GM18870 (cell line): ENCODE measurements at regions not wholly inside any gene's neighbourhood (a gene's known extent, or its start where the extent isn't known, plus 50 kb on each side); places are given as distances from the start of the nearest gene placed in this dataset.

Experiments
- ATAC-seq: cut with Tn5 transposase; IDR thresholded peaks from one replicate; pipeline ENCODE4 v1.9.1; 2021; ENCODE audit warnings: moderate library complexity; ENCODE audit not compliant: unreplicated experiment

DNA sequence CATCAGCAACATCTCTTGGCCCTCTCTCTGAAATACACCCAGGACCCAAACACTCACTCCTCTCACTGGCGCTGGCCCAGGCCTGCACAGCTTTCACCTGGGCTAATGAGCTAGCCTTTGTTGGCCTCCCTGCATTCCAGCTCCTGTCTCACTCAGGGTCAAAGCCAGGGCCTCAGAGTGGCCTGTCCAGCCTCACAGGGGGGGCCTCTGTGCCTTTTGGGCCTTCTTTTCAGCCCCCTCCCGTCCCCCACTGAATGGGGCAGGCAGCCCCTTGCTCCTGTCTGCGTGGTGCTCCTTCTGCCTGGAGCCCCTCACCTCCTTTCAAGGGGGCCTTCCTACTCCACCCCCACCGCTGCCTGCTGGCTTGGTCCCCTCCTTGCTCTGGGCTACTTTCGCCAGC is 59.0 kb upstream of the PRR23E start:
- ATAC-seq = no peak

DNA sequence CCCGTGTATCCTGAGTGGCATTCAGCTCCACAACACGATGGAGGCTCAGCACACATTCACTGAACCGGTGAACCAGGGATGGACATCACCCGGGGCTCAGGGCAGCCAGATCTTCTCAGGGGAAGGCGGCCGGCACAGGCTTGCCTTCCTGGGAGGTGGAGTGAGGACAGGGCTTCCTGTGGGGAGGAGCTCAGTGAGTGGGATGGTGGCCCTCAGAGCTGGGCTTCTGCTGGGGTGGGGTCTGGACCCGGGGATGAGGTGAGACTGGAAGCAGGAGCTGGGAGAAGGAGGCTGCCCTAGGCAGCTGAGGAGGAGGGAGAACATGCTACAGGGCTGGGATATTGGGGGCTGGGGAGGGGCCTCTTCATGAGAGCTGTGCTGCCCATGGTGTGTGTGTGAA is 58.5 kb upstream of the PRR23E start:
- no peak for ATAC-seq

DNA sequence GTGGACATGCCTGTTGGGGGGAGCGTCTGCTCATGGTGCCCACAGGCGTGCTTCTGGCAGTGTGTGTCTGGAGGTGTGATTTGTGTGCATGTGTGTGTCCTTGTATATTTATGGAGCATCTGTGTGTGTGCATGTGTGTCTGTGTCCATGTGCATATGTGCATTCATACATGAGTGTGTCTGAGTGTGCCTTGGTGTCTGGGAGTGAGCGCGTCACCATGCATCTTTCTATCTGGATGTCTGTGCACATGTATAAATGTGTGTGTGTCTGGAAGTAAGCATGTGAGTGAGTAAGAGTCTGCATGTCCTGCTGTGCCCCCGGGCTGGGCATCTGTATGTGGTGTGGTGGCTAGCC is 58.1 kb upstream of the PRR23E start:
- no peak for ATAC-seq

DNA sequence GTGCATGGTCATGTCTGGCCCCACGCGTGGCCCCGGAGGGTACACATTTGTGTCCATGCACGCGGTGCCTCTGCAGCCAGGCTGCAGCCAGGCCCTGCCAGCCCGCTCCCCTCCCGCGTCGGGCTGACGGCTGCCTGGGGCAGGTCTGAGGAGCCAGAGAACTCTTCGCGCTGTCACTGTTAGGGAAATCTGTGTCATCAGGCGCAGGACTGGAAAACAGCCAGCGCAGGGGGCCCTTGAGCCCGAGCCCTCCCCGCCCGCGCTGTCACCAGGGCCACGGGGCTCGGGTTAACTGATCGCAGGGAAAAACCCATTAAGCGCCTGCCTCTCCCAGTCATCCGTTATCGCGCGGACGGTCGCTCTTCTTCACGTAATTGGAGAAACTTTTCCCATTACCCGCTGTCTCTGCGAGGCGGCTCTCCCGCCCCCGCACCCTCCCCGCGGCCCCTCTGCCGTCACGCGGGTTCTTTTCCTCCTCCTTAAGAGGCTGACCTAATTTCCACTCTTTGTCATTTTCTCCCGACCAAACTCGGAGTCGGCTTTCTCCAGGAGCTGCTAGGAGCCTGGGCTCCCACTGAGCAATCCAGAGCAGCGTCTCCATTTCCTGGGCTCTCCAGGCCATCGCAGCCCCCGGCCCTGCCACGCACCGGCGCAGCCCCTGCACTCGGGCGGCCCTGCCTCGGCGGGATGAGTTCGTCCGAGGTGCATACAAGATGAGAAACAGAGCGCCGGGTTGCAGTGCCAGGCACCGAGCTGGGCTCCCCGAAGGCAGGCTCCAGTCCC is 57.5 kb upstream of the PRR23E start:
- no peak for ATAC-seq

DNA sequence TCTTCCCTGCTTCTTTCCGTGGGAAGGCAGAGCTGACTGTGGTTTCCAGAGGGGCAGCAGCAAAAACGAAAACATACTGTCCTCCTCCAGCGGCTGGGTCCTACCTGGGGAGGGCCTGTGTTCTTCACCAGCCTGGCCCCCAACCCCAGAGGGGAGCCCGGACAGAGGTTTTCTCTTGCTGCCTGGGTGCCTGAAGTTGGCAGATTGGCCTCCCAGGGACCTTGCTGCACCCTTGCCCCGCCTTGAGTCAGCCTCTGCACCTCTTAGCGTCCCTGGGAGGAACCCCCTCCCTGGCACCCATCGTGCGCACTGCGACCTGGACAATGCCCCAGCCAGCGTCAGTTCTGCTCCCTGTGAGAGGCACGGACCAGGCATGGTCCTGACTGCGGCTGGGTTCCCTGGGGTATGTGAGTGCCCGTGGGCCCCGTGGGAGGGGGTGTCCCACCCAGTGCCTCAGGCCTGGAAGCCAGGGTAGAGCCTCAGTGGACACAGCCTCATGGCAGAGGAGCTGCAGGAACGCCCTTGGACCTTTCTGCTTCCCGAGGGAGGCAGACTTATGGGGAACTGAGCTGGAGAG is 56.8 kb upstream of the PRR23E start:
- no peak for ATAC-seq

DNA sequence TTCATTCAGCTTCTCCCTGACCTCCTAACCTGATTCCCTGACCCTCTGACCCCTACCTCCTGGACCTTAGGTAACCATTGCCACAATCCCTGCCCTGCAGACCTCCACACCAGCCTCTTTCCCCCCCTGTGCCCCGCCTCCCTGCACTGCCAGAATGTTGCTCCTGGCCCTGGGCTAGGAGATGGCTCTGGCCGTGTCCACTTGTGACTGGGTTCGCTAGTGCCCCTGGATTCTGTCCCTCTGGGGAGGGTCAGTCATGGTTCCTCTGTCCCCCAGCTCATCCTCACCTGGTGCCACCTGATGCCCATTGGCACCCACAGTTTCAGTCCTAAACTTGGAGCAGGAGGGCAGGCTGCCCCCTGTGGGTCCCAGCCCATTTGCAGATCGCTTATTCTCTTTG is 56.2 kb upstream of the PRR23E start:
- ATAC-seq = no peak

DNA sequence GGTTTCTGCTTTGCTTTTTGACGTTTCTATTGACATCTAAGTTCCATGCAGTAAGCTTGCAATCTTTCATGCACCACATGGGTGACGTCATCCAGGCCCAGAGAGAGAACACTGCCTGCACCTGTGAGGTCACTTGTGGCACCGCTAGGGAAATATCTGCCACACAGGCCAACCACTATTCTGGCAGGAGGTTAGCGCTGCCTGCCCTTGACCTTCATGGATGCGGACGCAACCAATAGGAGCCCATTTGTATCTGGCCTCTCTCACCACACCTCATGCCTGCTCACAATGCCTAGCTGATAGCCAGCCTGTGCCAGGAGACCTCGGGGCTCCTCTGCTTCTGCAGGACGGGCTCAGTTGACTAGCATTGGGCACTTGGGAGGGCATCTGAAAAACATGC is 55.8 kb upstream of the PRR23E start:
- no peak for ATAC-seq

DNA sequence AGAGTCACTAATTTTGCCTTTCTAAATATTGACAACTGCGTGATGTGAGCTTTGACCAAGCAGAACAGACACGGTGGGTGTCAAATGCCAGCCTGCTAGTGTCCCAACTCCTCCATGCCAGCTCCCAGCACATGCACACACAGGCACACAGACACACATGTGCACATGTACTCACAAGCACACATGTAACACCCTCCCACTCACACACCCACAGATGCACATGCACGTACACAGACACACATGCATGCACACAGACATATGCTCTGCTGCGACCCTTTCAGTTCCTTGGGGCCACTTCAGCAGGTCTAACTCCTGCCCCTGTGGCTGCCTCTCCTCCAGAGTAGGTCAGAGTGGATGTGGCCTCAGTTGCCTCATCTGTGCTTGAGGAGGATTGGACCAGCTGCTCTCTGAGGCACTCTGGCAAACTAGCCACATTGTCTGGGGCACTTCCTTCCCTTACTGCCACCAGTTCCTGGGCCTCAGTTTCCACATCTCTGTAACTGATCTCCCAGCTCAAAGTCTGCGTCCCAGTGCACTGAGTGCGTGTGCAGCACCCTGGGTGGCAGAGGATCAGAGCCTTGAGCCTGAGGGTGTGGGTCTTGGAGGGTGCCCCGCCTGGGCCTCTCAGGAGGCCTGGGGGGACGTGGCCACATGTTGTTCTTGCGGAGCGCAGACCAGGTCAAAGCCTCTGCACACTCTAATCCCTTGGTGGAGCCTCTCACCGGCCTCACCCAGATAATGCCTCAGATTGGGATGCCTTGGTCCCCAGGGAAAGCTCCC is 55.0 kb upstream of the PRR23E start:
- ATAC-seq = no peak

DNA sequence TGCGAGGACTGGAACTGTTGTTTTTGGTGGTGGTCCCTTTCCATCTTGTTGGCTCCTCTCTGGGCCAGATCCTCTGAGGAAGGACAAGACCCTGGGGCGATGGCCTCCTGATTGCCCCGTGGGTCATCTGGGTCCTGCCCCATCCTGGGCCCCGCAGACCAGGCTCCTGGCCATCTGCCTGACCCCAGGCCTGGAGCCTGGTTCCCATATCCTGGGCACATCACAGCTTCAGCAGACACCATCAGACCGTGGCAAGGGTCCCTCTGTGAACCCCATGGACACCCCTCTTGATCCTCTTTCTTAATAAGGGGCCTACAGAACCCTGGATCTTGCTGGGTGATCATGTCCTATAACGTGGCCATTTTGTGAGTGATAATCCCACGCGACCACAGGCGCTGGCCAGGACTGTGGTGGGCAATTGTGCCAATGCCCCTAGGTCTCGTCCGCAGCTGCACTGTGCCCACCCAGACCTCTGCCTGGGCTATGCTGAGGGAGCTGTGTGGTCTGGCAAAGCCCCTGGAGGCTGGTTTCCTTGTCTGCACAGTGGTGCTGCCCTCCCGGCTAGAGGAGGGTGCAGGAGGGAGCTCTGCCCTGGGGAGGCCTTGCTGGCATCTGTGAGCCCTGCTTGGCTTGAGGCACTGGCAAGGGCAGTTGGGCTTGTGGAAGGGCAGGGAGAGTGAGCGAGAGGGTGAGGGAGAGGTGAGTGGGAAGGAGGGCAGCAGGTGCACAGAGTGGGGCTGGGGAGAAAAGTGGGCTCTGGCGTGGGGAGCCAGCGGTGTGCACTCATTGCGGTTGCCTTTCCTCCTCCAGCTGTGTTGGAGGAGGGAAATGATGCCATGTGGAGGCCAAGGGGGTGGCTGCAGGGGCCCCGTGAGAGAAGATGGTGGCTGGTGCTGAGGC is 53.1 kb upstream of the PRR23E start:
- ATAC-seq = no peak

DNA sequence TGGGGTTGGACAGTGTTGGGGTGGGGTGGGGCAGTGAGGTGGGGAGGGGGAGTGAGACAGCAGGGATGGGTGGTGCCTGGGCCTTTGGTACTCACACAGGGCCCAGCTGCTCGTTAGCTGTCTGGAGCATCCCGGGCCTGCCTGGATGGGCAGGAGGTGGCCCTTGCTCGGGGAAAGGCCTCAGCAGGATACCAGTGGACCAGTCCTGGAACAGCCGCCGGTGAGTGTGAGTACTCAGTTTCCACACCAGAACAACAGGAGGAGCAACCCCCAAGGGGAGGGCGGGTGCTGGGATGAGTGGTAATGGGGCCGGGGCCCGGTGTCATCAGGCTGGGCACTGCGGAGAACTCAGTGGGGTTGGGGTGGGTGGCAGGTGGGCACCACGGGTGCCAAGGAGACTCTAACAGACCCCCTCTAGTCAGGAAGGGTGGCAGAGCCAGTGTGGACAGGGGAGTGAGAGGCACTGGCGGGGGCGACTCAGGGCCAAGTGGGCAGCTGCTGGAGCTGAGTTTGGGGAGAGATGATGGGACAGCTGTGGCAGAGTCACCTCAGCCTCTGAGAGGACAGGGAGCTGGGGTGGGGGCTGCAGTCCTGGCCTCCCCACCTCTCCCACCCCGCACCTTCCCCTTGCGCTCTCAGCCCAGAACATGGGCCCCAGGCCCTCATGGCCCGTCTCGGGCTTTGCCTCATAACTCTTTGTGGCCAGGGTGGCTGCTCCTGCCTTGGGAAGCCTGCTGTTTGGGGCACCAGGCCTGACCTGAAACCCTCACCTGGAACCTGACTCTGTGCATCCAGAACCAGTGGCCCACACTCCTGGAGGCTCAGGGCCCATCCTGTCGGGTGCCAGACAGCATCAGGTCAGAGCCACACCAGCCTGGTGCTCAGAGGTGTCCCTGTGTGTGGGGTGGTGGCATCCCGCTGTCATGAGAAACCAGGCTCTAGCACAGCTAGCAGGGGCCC is 52.1 kb upstream of the PRR23E start:
- ATAC-seq = no peak

DNA sequence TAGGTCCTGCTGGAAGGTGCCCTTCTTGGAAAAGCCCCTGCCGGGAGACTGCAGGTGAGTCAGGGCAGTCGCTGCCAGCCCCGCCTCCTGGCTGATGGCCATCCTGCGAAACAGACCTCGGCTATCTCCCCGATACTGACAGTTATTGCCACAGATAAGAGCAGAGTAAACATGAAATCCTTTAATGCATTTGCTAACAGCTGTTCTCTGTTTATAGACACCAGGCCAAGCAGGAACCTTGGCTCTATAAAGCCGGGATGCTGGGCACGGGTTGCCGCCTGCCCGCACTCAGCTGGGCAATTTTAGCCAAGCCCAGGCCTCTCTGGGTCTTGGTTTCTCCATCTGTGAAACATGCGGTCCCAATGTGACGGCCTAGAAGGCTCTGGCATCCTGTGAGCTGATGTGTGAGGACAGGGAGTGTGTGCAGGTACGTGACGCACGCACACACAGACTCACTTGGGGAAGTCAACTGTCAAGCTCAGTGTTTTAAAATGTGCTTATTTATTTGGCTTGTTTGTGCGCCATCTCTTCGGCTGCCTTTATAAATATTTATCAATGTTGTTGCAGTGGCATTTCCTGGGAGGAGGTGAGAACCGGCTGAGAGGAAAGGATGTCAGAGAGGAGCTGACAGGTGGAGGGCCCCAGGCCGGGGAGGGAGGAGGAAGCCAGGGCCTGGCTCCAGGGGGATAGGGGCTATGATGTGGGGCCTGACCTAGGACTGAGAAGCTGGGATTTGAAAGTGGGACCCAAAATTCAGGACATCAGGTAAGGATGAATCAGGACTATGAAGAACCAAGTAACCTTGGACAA is 50.8 kb upstream of the PRR23E start:
- ATAC-seq = no peak
